WERI-Rb-1 (cell line): ENCODE measurements at regions not wholly inside any gene's neighbourhood (a gene's known extent, or its start where the extent isn't known, plus 50 kb on each side); places are given as distances from the start of the nearest gene placed in this dataset.

Experiments
- DNase-seq: peaks from one replicate; pipeline ENCODE4 v3.0.0-alpha.2; 2020
- H3K27ac ChIP-seq: fragments of 250-450 bp; sonication (Bioruptor Pico); 2 replicates; pipeline ENCODE4 v1.5.1; 2020; ENCODE audit warnings: mild to moderate bottlenecking, moderate library complexity
- H3K27me3 ChIP-seq: fragments of 250-450 bp; sonication (Bioruptor Pico); 2 replicates; pipeline ENCODE4 v1.5.1; 2021; ENCODE audit warnings: mild to moderate bottlenecking, low read depth, moderate library complexity; ENCODE audit not compliant: insufficient read depth, severe bottlenecking
- H3K36me3 ChIP-seq: fragments of 250-450 bp; sonication (Bioruptor Pico); 2 replicates; pipeline ENCODE4 v1.5.1; 2020; ENCODE audit warnings: mild to moderate bottlenecking, moderate library complexity
- H3K4me3 ChIP-seq: 2 replicates; pipeline ENCODE4 v1.5.1; 2011; ENCODE audit warnings: low read depth, mild to moderate bottlenecking, control low read depth, low read length
- H3K9me3 ChIP-seq: fragments of 250-450 bp; sonication (Bioruptor Pico); 2 replicates; pipeline ENCODE4 v1.5.1; 2021; ENCODE audit warnings: mild to moderate bottlenecking, moderate library complexity; ENCODE audit not compliant: severe bottlenecking
- CTCF ChIP-seq: IDR thresholded peaks from 2 replicates; pipeline ENCODE4 v1.5.1; 2011; ENCODE audit warnings: low read depth, mild to moderate bottlenecking, control low read depth, inconsistent platforms, low read length

GRCh38 chr4:174430576-174430975, 91.7 kb downstream of the HPGD start:
- H3K27me3 ChIP-seq: no peaks in the 10 kb centered on the region
- no peak overlapping the region for H3K27ac ChIP-seq
- H3K4me3 ChIP-seq: no peak overlapping the region
- no peak for TF ChIP-seq CTCF
- H3K9me3 ChIP-seq: no peaks in the 10 kb centered on the region
- H3K36me3 ChIP-seq: no peaks in the 10 kb centered on the region
- no peak for DNase-seq

- Histone ChIP-seq H3K27ac (no peak overlapping the region), H3K27me3 (no peaks in the 10 kb centered on the region), H3K4me3 (no peak overlapping the region), H3K36me3 (no peaks in the 10 kb centered on the region), H3K9me3 (no peaks in the 10 kb centered on the region)
- DNase-seq: no peak
- no peak for TF ChIP-seq CTCF
Observed at GRCh38 chr4:174429701-174430410, 92.4 kb downstream of the HPGD start.

- H3K4me3 ChIP-seq: no peak overlapping the region
- no peaks in the 10 kb centered on the region for H3K27me3 ChIP-seq
- no peak overlapping the region for H3K27ac ChIP-seq
- no peak for DNase-seq
- no peaks in the 10 kb centered on the region for H3K36me3 ChIP-seq
- TF ChIP-seq CTCF: no peak
- no peaks in the 10 kb centered on the region for H3K9me3 ChIP-seq
Observed at GRCh38 chr4:174427571-174428140, 94.6 kb downstream of the HPGD start.

GRCh38 chr4:174425669-174426068, 96.6 kb downstream of the HPGD start:
- DNase-seq: no peak
- no peaks in the 10 kb centered on the region for H3K9me3 ChIP-seq
- no peak overlapping the region for H3K4me3 ChIP-seq
- H3K27me3 ChIP-seq: no peaks in the 10 kb centered on the region
- H3K36me3 ChIP-seq: no peaks in the 10 kb centered on the region
- H3K27ac ChIP-seq: no peak overlapping the region
- TF ChIP-seq CTCF: no peak

GRCh38 chr4:174423257-174423944, 98.9 kb downstream of the HPGD start:
- Histone ChIP-seq H3K27me3 (no peaks in the 10 kb centered on the region), H3K27ac (no peak overlapping the region), H3K36me3 (no peaks in the 10 kb centered on the region), H3K4me3 (no peak overlapping the region), H3K9me3 (no peaks in the 10 kb centered on the region)
- DNase-seq: no peak
- TF ChIP-seq CTCF: no peak
